ENCODE measurements at regions not wholly inside any gene's neighbourhood (a gene's known extent, or its start where the extent isn't known, plus 50 kb on each side); places are given as distances from the start of the nearest gene placed in this dataset.

- DNase-seq (ENCODE audit: low read depth), result no peak
Observed at GRCh38 chr10:89095701-89096391, 105.2 kb downstream of the FAS start.

GRCh38 chr10:89093728-89094127 lies 103.1 kb downstream of the FAS start:
- no peak for DNase-seq (ENCODE audit: low read depth)

GRCh38 chr10:89092981-89093380 lies 102.4 kb downstream of the FAS start:
- no peak for DNase-seq (ENCODE audit: low read depth)

- no peak for DNase-seq (ENCODE audit: low read depth)
Observed at GRCh38 chr10:89092439-89092838, 101.8 kb downstream of the FAS start.

- DNase-seq (ENCODE audit: low read depth), result no peak
Observed at GRCh38 chr10:89091496-89091895, 100.9 kb downstream of the FAS start.

- DNase-seq (ENCODE audit: low read depth), result peak; percentile 67
Observed at GRCh38 chr10:89090756-89091445, 100.3 kb downstream of the FAS start.

- DNase-seq (ENCODE audit: low read depth), result peak; percentile 94
Observed at GRCh38 chr10:89086801-89087521, 96.4 kb downstream of the FAS start.

GRCh38 chr10:89085153-89085552 lies 94.6 kb downstream of the FAS start:
- no peak for DNase-seq (ENCODE audit: low read depth)

GRCh38 chr10:89082086-89082485 lies 91.5 kb downstream of the FAS start:
- no peak for DNase-seq (ENCODE audit: low read depth)

- DNase-seq (ENCODE audit: low read depth), result no peak
Observed at GRCh38 chr10:89080660-89081059, 90.1 kb downstream of the FAS start.

GRCh38 chr10:89079961-89080360 lies 89.4 kb downstream of the FAS start:
- no peak for DNase-seq (ENCODE audit: low read depth)

GRCh38 chr10:89078724-89079672 lies 88.4 kb downstream of the FAS start:
- DNase-seq (ENCODE audit: low read depth), result peak; percentile 56

- DNase-seq (ENCODE audit: low read depth), result no peak
Observed at GRCh38 chr10:89076120-89076519, 85.5 kb downstream of the FAS start.

GRCh38 chr10:89075631-89076030 lies 85.0 kb downstream of the FAS start:
- no peak for DNase-seq (ENCODE audit: low read depth)

- no peak for DNase-seq (ENCODE audit: low read depth)
Observed at GRCh38 chr10:89074120-89074519, 83.5 kb downstream of the FAS start.

- DNase-seq (ENCODE audit: low read depth), result no peak
Observed at GRCh38 chr10:89073719-89074118, 83.1 kb downstream of the FAS start.

GRCh38 chr10:89069589-89069988 lies 79.0 kb downstream of the FAS start:
- DNase-seq (ENCODE audit: low read depth), result no peak
